Activated CD4-positive, alpha-beta T cell treated with anti-CD3 and anti-CD28 coated beads for 4 hours (primary cell): ENCODE measurements at regions not wholly inside any gene's neighbourhood (a gene's known extent, or its start where the extent isn't known, plus 50 kb on each side); places are given as distances from the start of the nearest gene placed in this dataset.

Experiments
- DNase-seq, 2 donors: peaks; one replicate each; pipeline ENCODE4 v3.0.0-alpha.2; 2020

GRCh38 chr14:71583705-71584104 is 348.5 kb upstream of the RGS6 start:
- DNase-seq, result no peak

GRCh38 chr14:71585361-71585760 is 346.9 kb upstream of the RGS6 start:
- no peak for DNase-seq

GRCh38 chr14:71586131-71586897 is 345.9 kb upstream of the RGS6 start:
- DNase-seq, result no peak

GRCh38 chr14:71588028-71588427 is 344.2 kb upstream of the RGS6 start:
- DNase-seq, result no peak

DNA sequence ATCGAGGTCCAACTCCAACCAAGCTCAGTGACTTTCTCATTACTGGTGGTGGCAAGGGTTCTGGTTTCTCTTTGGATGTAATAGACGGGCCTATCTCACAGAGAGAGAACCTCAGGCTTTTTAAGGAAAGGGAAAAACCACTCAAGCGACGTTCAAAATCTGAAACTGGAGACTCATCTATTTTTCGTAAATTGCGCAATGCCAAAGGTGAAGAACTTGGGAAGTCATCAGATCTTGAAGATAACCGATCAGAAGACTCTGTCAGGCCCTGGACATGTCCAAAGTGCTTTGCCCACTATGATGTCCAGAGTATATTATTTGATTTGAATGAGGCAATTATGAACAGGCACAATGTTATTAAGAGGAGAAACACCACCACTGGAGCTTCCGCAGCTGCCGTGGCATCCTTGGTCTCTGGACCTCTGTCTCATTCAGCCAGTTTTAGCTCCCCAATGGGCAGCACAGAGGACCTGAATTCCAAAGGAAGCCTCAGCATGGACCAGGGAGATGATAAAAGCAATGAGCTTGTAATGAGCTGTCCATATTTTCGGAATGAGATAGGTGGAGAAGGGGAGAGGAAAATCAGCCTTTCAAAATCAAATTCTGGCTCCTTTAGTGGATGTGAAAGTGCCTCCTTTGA is 343.5 kb upstream of the RGS6 start:
- DNase-seq, result no peak

DNA sequence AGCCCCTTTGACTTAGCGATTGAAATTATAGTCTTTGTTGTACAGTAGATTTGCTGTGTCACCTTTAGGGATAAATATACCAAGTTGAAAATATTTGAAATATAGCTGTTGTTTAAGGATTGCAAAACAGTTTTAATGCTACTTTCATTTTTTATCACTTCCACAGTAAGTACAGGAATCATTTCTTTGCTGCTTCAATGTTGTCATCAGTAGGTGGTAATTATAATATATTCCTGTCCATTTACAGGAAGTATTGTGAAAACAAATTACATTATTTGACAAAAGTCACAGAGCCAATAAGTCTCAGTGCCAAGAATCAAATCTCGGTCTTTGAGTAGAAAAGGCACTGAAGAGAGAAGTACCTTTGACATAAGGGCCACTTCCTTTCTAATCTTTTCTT is 342.6 kb upstream of the RGS6 start:
- no peak for DNase-seq

GRCh38 chr14:71590131-71590530 is 342.1 kb upstream of the RGS6 start:
- DNase-seq, result no peak

DNA sequence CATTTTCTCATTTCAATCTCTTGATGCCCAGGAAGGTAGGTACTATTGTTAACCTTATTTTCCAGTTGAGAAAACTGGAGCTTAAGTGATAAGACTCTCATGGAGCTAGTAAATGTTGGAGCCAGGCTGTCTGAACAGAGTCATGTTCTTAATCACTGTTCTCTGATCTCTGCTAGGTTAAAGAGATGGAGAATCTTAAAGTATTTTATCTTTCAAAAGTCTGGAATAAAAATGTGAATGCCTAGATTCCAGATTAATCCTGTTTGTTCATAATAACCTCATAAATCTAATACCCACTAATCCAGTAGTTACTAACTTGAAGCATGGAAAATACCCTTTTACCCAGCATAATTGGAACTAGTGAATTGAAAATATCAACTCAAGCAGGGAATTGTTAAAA is 341.0 kb upstream of the RGS6 start:
- DNase-seq, result no peak

GRCh38 chr14:71591929-71592328 is 340.3 kb upstream of the RGS6 start:
- peak in 1 of 2 donors; percentile 8 for DNase-seq

- DNase-seq, result no peak
These were observed 339.9 kb upstream of the RGS6 start for GRCh38 chr14:71592361-71592760.

DNA sequence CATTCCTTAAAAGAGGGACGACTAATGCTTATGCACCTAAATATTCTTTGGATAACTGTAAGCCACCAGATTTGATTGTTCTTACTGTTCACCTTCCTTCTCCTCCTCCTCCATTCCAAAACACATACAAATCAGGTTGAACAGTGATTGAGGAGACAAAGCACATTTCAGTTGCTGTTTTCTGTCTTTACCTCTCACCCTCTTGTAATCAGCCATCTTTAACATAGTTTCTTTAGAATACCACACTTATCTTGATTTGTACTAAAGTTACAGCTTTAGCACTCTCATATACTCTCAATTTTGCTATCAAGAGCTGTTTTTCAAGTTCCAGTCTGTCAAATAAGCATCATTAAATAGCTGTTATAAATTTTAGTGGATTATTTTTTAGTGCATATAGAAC is 338.3 kb upstream of the RGS6 start:
- no peak for DNase-seq

DNA sequence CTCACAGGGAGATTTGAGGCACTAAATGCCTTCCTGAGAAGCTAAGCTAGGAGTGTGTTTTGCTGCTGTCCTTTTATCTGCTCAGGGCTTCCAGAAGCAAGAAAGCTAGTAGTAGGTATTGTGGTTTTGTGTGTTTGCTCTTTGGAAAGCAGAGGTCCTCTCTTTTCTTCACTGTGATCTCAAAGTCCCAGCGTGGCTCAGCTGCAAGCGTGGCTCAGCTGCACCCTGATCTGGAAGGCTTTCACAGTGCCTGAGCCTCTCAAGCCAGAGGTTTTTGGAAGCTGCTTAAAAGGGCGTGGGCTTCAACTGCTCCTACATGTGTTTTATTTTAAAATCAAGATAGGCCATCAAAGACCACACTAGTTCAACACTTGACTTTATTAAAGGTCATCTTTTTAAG is 337.4 kb upstream of the RGS6 start:
- no peak for DNase-seq

GRCh38 chr14:71595441-71595840 is 336.8 kb upstream of the RGS6 start:
- DNase-seq, result no peak

- no peak for DNase-seq
These were observed 334.8 kb upstream of the RGS6 start for GRCh38 chr14:71597287-71597920.

- DNase-seq, result no peak
These were observed 334.1 kb upstream of the RGS6 start for GRCh38 chr14:71597955-71598660.

GRCh38 chr14:71600309-71600708 is 331.9 kb upstream of the RGS6 start:
- DNase-seq, result no peak

DNA sequence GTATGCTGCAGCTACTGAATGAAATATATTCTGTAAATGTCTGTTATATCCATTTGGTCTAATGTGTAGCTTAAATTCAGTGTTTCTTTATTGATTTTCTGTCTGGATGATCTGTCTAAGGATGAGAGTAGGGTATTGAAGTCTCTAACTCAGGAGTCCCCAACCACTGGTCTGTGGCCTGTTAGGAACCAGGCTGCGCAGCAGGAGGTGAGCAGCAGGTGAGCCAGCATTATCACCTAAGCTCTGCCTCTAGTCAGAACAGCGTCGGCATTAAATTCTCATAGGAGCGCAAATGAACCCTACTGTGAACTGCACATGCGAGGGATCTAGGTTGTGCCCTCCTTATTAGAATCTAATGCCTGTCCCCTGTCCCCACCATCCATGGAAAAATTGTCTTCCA is 329.7 kb upstream of the RGS6 start:
- no peak for DNase-seq

DNA sequence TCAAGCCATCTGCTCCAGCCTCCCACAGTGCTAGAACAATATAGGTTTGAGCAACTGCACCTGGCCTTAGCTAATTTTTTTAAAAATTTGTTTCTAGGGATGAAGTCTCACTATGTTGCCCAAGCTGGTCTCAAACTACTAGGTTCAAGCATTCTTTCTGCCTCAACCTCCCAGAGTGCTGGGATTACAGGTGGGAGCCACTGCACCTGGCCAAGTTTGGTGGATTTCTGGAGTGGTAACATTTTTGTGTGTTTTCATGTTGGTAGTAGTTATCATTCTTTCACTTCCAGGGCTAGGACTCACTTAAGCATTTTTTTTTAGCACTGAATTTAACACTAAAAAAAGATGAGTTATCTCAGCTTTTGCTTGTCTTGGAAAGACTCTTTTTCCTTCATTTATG is 328.0 kb upstream of the RGS6 start:
- no peak for DNase-seq

GRCh38 chr14:71606064-71606463 is 326.2 kb upstream of the RGS6 start:
- DNase-seq, result no peak

- no peak for DNase-seq
These were observed 325.7 kb upstream of the RGS6 start for GRCh38 chr14:71606575-71606974.

- DNase-seq, result no peak
These were observed 325.2 kb upstream of the RGS6 start for GRCh38 chr14:71607056-71607455.

- DNase-seq, result no peak
These were observed 322.1 kb upstream of the RGS6 start for GRCh38 chr14:71610149-71610548.

DNA sequence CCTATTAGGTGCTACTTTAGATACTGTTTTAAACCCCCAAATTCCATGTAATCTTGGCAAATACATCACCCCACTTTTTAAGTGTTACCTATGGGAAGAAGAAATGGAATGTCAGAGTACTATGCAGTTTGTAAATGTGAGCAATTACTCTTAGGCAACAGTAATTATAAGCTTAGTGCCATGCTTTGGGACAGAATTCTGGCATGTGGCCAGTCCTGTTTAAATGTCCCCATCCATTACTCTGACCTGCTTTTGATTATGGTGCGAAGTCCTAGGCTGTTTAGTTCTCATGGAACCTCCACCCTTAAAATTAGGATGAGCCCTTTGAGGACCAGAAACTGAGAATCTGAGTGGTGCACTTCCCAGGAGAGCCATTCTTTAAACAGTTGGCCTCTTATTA is 321.4 kb upstream of the RGS6 start:
- DNase-seq, result no peak

DNA sequence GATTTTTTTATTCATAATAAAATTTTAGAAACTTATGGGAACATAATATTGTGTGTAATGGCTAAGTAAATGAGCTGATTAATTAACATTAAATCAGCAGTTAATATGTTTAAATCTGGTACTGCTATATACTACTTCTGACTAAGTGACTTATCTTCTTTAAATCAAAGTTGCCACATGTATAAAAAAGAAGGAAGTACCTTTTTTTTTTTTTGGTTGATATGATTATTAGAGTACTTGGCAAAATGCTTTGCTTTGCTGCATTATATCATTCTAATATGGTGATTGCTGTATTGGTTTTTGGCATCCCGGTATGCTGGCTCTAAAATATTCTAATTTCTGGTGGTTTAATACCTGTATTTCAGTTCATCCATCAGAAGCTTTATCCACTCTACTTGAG is 319.1 kb upstream of the RGS6 start:
- DNase-seq, result no peak
